GM12891 (cell line): ENCODE measurements at regions not wholly inside any gene's neighbourhood (a gene's known extent, or its start where the extent isn't known, plus 50 kb on each side); places are given as distances from the start of the nearest gene placed in this dataset.

Experiments used
- POLR2A ChIP-seq: IDR thresholded peaks from 2 replicates; pipeline ENCODE4 v1.6.1; 2011; ENCODE audit warnings: low read depth, low read length, control low read depth
- POLR2AphosphoS5 ChIP-seq: IDR thresholded peaks from 2 replicates; pipeline ENCODE4 v1.6.1; 2011; ENCODE audit warnings: low read depth, low read length, control low read depth
- TAF1 ChIP-seq: IDR thresholded peaks from 2 replicates; pipeline ENCODE4 v1.6.1; 2011; ENCODE audit warnings: low read depth, low read length, control low read depth

GRCh38 chr13:80475718-80476117, 134.8 kb upstream of the SPRY2 start:
- TF ChIP-seq POLR2A (no peak), POLR2AphosphoS5 (no peak), TAF1 (no peak)
